Stimulated activated CD4-positive, alpha-beta T cell treated with anti-CD3 and anti-CD28 coated beads, Interleukin-4, amount 100 ng/mL, for 48 hours (primary cell): ENCODE measurements at regions not wholly inside any gene's neighbourhood (a gene's known extent, or its start where the extent isn't known, plus 50 kb on each side); places are given as distances from the start of the nearest gene placed in this dataset.
A peak's percentile ranks its signal among the peaks of the same experiment; 100 is the strongest.

Experiments
- DNase-seq, 2 donors: peaks; one replicate each; pipeline ENCODE4 v3.0.0-alpha.2; 2020; ENCODE audit warnings: low read depth in 2 of 2

DNA sequence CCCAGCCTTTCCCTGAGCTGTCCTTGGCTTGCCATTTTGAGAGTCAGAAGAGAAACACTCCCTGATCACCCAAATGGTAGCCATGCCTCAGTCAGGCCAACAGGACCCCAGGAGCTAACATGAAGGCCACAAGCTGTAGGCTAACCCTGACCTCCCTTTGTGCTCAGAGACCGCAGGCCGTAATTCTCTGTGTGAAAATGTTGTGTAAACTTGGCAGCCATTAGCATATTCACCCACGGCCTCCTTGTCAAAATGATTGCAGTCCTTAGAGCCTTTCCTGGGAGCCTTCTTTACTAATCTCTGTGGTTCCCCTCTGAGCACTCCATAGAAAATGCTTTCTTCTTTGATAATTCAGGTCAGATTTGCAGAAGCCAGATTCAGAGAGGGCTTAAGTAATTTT is 418.9 kb downstream of the COG6 start:
- DNase-seq, result no peak

DNA sequence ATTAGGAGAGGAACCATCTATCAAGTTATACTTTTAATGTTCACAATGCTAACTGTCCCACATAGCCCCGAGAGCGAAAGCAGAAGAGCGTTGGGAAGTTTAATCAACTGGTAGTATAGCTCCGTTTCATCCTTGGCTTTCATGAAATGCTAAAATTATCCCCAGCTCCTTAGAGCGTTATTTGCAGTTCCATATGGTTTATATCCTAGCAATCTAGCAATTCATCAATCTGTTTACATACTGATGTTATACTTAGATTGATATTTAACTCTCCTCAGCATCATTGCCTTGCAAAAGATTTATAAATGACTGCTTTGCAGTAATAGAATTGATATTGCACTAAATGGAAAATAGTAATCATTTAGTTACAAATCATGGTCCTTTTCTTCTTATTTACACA is 419.8 kb downstream of the COG6 start:
- no peak for DNase-seq

DNA sequence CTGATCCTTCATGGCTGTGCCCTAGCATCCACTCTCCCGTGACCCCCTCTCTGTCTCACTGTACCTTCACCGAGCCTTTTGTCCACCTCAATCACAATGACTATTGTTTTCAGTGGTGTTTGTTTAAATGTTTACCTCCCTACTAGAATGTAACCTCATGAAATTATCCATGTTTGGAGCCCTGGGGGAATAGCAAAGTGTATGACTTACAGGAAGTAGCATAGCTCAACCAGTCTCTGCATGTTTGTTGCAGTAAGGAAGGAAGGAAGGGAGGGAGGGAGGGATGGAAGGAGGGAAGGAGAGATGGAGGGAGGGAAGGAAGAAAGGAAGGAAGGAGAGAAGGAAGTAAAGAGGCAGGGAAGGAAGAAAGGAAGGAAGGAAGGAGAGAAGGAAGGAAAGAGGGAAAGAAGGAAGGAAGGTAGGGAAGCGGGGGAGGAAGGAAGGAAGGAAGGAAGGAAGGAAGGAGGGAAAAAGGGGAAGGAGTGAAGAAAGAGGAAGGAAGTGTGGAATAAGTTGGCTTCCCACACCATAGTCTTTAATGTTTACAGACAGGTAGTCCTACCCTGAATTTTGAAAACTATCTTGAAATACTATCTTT is 421.4 kb downstream of the COG6 start:
- no peak for DNase-seq

GRCh38 chr13:40077396-40078027 is 422.1 kb downstream of the COG6 start:
- DNase-seq, result no peak

GRCh38 chr13:40079721-40080120 is 424.3 kb downstream of the COG6 start:
- no peak for DNase-seq

GRCh38 chr13:40080676-40081075 is 425.2 kb downstream of the COG6 start:
- DNase-seq, result no peak

GRCh38 chr13:40082639-40083038 is 427.2 kb downstream of the COG6 start:
- DNase-seq, result no peak

- no peak for DNase-seq
These were observed 428.4 kb downstream of the COG6 start for GRCh38 chr13:40083841-40084240.

DNA sequence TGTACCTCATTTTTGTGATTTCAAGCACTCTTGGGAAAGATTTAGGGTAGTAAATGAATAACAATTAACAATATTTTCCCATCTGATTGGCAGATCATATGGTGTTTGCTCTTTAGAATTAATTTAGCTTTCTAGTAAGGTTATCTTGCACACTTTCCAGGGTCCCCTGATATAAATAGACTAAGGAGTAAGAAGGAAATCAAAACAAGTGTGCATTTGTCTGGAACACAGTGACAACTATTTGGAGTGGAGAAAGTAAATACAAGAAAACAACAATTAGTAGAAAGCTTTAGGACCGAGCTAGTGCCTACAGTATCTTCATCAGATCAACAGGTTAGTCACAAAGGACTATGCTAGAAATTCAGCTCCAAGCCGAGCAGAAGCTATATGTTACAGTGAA is 429.5 kb downstream of the COG6 start:
- no peak for DNase-seq

- DNase-seq, result no peak
These were observed 431.9 kb downstream of the COG6 start for GRCh38 chr13:40087091-40088002.

GRCh38 chr13:40094056-40094455 is 438.6 kb downstream of the COG6 start:
- DNase-seq, result no peak

GRCh38 chr13:40095695-40096356 is 440.4 kb downstream of the COG6 start:
- no peak for DNase-seq

DNA sequence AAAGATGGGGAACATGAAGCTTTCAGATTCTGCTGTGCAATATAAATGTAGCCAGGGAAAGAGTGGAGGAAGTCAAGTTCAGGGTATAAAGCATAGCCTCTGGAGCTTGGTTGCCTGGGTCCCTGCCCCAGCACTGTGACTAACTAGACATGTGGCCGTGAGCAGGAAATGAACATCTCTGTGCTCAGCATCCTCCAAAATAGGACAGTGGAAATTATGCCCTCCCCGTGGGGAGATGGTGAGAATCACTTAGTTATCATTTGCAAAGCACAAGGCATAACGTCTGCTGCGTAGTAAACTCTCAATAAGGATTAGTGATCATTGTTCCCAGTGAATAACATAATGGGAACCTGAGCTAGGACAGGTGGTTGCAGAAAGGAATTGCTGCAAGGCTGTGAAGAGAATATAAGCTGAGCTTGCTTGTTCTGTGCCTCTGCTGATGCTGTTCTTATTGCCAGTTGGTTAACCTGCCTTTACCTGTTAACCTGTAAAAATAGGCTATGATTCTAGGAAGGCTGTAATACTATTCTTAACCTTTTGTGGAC is 441.0 kb downstream of the COG6 start:
- peak in 1 of 2 donors; percentile 31 for DNase-seq

GRCh38 chr13:40098246-40098645 is 442.8 kb downstream of the COG6 start:
- no peak for DNase-seq

- DNase-seq, result peak; percentile 17 to 29
These were observed 446.4 kb downstream of the COG6 start for GRCh38 chr13:40101708-40102359.

- DNase-seq, result no peak
These were observed 446.9 kb downstream of the COG6 start for GRCh38 chr13:40102360-40102727.

DNA sequence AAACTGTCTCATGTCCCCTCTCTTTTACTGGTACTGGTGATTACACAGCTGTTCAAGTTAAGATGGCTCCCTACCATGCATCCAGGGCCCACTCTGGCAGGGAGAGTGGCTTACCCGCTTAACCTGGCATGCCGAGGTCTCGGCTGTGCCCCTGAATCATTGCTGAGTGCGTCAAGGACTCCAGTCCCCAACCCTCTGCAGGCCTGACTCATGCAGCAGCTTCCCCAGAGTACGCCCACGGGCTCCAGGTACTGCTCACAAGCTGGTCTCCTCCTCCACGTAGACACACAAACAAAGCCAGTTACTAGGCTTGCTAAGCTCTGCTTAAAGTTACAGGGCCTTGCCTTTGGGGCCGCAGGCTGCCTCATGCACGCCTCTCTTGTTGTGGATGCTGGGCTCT is 447.4 kb downstream of the COG6 start:
- DNase-seq, result peak; percentile 87 to 93

GRCh38 chr13:40103864-40104263 is 448.4 kb downstream of the COG6 start:
- no peak for DNase-seq

DNA sequence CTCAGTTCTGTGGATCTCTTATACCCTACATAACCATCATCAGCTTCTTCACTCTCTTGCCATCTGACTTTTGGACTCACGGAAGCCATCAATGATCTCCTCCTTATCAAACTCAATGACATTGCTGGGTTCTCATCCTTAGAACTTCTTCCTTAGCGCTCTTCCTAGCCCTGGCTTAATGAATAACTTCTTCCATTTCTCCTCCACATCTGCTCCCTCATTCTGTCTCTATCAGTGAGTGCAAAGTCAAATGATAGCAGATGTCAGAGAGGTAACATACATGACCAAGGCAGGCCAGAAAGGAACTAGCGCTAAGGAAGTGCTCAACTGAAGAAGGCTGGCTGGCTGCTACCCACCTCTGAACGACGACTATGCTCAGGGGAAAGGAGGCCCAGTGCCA is 449.8 kb downstream of the COG6 start:
- DNase-seq, result no peak

DNA sequence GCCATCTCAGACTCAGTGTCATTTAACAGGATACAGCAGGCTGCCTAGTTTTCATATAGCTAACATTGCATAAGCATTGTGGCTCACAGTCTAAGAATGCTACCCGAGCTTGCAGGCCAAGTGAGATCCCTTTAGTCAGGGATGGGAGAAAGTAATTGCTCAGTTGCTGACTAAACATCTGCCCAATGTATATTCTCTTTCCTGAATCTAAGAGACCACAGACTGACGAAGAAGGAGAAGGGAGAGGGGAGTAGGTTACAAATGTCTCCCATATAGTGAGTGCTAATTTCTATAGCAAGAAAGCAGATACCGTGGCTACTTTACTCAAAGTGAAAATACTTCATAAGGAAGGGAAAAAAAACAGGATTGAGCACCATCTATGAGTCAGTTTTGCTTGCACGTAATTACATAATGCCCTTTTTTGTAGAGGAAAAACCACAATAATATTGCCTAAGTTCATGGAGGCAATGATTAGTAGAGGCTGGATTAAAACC is 453.9 kb downstream of the COG6 start:
- no peak for DNase-seq

- no peak for DNase-seq
These were observed 458.3 kb downstream of the COG6 start for GRCh38 chr13:40113643-40114304.
